Loucy (cell line): ENCODE measurements at regions not wholly inside any gene's neighbourhood (a gene's known extent, or its start where the extent isn't known, plus 50 kb on each side); places are given as distances from the start of the nearest gene placed in this dataset.

Experiments used
- CTCF ChIP-seq: fragments of 200-600 bp; sonication (generic); conservative IDR thresholded peaks from 2 replicates; pipeline ENCODE4 v1.5.1; 2014; ENCODE audit warnings: mild to moderate bottlenecking, antibody characterized with exemption, low read length
- EZH2phosphoT487 ChIP-seq: fragments of 200-600 bp; IDR thresholded peaks from 2 replicates; pipeline ENCODE4 v1.6.1; 2018; ENCODE audit warnings: antibody characterized with exemption, mild to moderate bottlenecking, moderate library complexity, borderline replicate concordance

- peak; percentile 65 for TF ChIP-seq CTCF
- TF ChIP-seq EZH2phosphoT487: no peak
Observed at GRCh38 chr7:42690794-42691639, 220.9 kb downstream of the C7orf25 start.
